Fibroblast of the aortic adventitia (primary cell): ENCODE measurements at regions not wholly inside any gene's neighbourhood (a gene's known extent, or its start where the extent isn't known, plus 50 kb on each side); places are given as distances from the start of the nearest gene placed in this dataset.
"Not testable (repeated sequence)": the region's sequence is repeated elsewhere in the genome, so short reads cannot be mapped to it uniquely, and the experiment has no call there.

Source experiments
- DNase-seq: peaks from one replicate; pipeline ENCODE4 v3.0.0-alpha.2; 2010; ENCODE audit warnings: low read depth
- H3K4me3 ChIP-seq: 2 replicates; pipeline ENCODE4 v1.5.1; 2011; ENCODE audit warnings: low read depth, mild to moderate bottlenecking, control low read depth, low read length, moderate library complexity
- CTCF ChIP-seq: IDR thresholded peaks from 2 replicates; pipeline ENCODE4 v1.5.1; 2011; ENCODE audit warnings: mild to moderate bottlenecking, low read length, control low read depth, inconsistent platforms; ENCODE audit not compliant: insufficient read depth

- no peak overlapping the region for H3K4me3 ChIP-seq
- no peak for TF ChIP-seq CTCF
- DNase-seq: no peak
These were observed 744.9 kb upstream of the MGAT4C start for GRCh38 chr12:87001102-87001501.

- no peak overlapping the region for H3K4me3 ChIP-seq
- TF ChIP-seq CTCF: no peak
- DNase-seq: no peak
These were observed 729.1 kb upstream of the MGAT4C start for GRCh38 chr12:86985298-86985697.

GRCh38 chr12:86970595-86970994 lies 714.4 kb upstream of the MGAT4C start:
- not testable (repeated sequence) for DNase-seq, H3K4me3 ChIP-seq

GRCh38 chr12:86959766-86960458 lies 703.7 kb upstream of the MGAT4C start:
- no peak for TF ChIP-seq CTCF
- no peak overlapping the region for H3K4me3 ChIP-seq
- DNase-seq: no peak

GRCh38 chr12:86950444-86950843 lies 694.3 kb upstream of the MGAT4C start:
- TF ChIP-seq CTCF: no peak
- H3K4me3 ChIP-seq: no peak overlapping the region
- DNase-seq: no peak

- no peak for TF ChIP-seq CTCF
- H3K4me3 ChIP-seq: no peak overlapping the region
- no peak for DNase-seq
These were observed 693.9 kb upstream of the MGAT4C start for GRCh38 chr12:86950043-86950442.

GRCh38 chr12:86948851-86949250 lies 692.7 kb upstream of the MGAT4C start:
- DNase-seq: peak; percentile 33
- H3K4me3 ChIP-seq: no peak overlapping the region
- TF ChIP-seq CTCF: no peak
